VCaP (cell line): ENCODE measurements at regions not wholly inside any gene's neighbourhood (a gene's known extent, or its start where the extent isn't known, plus 50 kb on each side); places are given as distances from the start of the nearest gene placed in this dataset.
"Not testable (repeated sequence)": the region's sequence is repeated elsewhere in the genome, so short reads cannot be mapped to it uniquely, and the experiment has no call there.

ENCODE experiments used
- H3K27ac ChIP-seq: fragments of 450-650 bp; 2 replicates; pipeline ENCODE4 v1.5.1; 2017
- TF ChIP-seq, protein P1 (sequence below): fragments of 450-650 bp; conservative IDR thresholded peaks from 2 replicates; pipeline ENCODE4 v1.5.1; 2017; ENCODE audit warnings: mild to moderate bottlenecking, moderate library complexity

DNA sequence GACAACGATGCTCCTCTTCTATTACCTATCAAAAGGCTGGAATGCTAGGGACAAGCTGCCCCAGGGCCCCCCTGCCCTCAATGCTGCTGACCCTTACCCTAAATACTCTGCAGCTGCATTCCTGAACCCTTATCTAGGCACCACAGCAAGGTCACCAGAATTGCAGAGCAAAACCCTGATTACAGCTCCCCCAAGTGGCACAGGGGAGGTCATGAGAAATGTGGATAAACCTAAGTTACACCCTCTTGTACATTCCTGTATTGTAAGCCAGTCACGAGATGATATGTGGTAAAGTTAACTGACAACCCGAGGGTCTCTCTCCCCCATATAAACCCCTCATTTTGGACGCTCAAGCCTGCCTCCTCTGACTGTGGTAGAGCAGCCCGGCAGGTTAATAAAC lies 411.8 kb upstream of the STXBP6 start:
- H3K27ac ChIP-seq = no peak overlapping the region
- TF ChIP-seq, protein P1, sequence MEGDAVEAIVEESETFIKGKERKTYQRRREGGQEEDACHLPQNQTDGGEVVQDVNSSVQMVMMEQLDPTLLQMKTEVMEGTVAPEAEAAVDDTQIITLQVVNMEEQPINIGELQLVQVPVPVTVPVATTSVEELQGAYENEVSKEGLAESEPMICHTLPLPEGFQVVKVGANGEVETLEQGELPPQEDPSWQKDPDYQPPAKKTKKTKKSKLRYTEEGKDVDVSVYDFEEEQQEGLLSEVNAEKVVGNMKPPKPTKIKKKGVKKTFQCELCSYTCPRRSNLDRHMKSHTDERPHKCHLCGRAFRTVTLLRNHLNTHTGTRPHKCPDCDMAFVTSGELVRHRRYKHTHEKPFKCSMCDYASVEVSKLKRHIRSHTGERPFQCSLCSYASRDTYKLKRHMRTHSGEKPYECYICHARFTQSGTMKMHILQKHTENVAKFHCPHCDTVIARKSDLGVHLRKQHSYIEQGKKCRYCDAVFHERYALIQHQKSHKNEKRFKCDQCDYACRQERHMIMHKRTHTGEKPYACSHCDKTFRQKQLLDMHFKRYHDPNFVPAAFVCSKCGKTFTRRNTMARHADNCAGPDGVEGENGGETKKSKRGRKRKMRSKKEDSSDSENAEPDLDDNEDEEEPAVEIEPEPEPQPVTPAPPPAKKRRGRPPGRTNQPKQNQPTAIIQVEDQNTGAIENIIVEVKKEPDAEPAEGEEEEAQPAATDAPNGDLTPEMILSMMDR = no peak

DNA sequence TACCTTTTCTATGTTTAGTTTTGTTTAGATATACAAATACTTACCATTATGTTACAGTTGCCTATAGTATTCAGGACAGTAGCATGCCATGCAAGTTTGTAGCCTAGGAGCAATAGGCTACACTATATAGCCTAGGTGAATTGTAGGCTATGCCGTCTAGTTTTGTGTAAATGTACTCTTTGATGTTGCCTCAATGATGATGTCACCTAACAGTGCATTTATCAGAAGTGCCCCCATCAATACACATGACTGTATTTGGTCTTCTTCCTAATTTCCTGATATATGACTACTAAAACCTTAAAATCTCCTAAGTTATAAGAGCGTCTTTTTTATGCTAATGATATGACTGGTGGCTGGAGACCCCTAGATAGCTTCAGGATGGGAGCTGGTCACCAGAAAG lies 394.4 kb upstream of the STXBP6 start:
- no peak overlapping the region for H3K27ac ChIP-seq
- TF ChIP-seq, protein P1 = no peak

DNA sequence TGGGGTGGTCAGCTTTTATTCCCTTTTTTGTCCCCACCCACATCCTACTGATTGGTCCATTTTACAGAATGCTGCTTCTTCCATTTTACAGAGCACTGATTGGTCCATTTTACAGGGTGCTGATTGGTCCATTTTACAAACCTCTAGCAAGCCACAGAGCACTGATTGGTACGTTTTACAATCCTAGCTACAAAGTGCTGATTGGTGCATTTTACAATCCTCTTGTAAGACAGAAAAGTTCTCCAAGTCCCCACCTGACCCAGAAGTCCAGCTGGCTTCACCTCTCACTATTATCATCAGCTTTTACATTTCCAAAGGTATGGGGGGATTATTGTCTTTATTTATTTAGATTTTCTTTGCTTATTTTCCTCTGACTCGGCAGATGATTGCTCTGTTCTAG lies 390.4 kb upstream of the STXBP6 start:
- not testable (repeated sequence) for H3K27ac ChIP-seq

DNA sequence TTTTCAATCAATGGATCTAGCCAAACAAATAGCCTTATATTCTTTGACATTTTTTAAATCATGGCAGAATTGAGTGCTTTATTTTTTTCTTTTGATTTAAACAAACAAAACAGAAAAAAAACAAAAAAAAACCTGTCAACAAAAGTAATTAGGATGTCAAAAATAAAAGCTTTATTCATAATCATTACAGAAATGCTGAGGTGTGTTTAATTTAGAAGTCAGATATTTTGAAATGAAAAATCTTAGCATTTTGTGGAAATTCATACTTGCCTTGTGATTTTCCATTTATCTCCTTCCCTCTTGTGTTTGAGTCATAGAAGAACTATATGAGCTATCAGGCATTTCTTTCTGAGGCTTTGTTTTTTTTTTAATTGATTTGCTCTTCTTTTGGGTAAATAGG lies 387.0 kb upstream of the STXBP6 start:
- H3K27ac ChIP-seq = no peak overlapping the region
- TF ChIP-seq, protein P1 = no peak

DNA sequence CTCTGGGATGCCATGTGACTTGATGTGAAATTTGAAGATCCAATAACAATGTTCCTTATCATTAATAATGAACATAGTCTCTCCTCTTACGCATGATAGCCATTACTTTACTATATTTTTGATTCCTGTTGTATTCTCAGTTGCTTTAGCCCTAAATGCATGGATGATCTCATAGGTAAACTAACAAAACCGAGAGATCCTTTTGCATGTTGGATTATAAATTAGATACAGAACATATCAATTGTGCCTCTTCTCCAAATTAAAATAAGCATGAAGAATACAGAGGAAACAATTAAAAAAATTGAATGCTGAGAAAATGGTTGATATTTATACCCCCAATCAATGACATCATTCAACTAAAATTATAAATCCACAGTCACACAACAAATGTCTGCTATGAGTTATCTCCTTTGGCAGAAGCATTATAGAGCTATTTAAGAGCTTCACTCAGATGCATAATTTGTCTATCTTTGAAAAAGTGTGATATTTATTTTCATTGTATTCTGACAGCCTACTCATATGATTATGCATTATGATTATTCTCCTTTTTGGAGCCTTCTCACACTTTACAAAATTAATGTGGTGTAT lies 386.4 kb upstream of the STXBP6 start:
- TF ChIP-seq, protein P1 = no peak
- H3K27ac ChIP-seq = no peak overlapping the region

DNA sequence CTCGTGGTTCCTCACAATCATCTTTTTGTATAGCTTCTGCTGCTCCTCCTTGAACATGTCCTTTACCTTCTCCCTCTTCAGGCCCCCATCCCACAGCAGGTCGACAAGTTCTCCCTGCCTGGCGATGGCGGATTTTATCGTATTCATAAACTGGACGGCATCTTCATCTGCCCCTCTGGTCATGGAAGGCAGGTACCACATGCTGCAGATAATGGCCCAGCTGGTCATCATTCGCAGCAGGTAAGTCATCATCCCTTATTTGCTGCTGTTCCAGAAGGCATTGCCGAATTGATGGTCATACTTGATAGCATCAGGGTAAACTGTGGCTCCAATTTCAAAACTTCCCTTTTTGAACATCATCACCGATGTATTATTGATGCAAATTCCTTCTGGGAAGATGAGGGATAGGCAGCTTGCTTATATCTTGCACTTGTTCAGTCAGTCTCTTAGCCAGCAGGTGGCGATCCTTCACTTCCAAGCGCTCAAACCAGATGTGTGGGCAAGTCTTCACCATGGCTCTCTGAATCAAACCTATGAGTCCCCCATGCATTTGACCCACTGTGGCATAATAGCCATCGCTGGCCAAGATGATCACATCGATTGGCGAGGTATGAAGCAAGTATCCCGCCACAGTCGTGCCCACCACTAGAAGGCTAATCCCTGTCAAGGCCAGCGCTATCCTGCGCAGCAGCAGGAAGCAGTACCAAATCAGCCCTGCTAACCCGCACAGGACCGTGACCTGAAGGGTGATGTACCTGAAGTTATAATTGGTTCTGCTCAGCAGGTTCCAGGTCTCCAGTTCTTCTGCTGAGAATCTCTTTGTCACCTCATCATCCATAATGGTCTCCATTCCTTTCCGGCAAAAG lies 381.5 kb upstream of the STXBP6 start:
- TF ChIP-seq, protein P1 = peak; percentile 68
- H3K27ac ChIP-seq = no peak overlapping the region

DNA sequence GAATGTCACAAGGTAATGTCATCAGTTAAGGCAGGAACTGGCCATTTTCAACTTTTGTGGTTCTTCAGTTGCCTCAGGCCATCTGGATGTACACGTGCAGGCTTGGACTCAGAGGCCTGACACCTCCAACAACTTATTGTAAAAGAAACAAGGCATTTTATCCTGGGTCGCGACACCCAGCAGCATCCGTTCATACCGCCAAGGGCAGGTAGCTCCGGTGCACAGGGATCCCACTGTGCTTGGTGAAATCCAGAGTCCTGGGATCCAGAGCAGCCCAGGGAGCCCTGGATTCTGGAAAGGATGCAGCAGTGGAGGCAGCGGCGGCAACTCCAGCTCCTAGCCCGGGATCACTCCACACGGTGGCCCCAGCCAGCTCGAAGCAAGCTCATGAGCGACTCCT lies 380.9 kb upstream of the STXBP6 start:
- H3K27ac ChIP-seq = no peak overlapping the region
- TF ChIP-seq, protein P1 = no peak

DNA sequence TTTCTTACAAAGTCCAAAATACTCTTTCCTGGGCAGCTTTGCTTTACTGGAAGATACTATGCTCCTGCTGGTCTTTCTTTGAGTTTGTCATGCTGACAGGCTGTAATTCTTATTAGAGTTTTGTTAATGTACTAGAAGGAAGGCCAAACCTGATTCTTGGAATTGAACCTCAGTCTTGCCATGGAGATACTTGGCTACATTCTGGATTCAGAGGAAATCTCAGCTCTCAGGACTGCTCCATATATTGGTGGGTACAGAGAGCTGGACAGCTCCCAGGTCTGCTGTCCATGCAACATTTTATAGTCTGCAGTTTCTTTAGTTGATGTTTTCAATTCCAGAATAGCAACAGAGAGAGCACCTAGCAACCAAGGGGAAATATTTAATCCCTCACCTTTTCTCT lies 363.1 kb upstream of the STXBP6 start:
- TF ChIP-seq, protein P1 = no peak
- H3K27ac ChIP-seq = no peak overlapping the region; the same call in 1 of the 2 replicates
